Neural crest cell (in vitro differentiated cells): ENCODE measurements at regions not wholly inside any gene's neighbourhood (a gene's known extent, or its start where the extent isn't known, plus 50 kb on each side); places are given as distances from the start of the nearest gene placed in this dataset.

ENCODE experiments used
- DNase-seq: peaks from one replicate; pipeline ENCODE4 v3.0.0; 2021; ENCODE audit warnings: low read depth, mixed read lengths, low spot score
- H3K27ac Mint-ChIP-seq: one replicate; pipeline ENCODE4 v1.8.0; 2021; ENCODE audit warnings: mild to moderate bottlenecking, mixed read lengths; ENCODE audit not compliant: unreplicated experiment
- H3K27me3 Mint-ChIP-seq: 2 replicates; pipeline ENCODE4 v1.8.0; 2021; ENCODE audit warnings: low read depth, mild to moderate bottlenecking, mixed read lengths
- H3K36me3 Mint-ChIP-seq: 2 replicates; pipeline ENCODE4 v1.8.0; 2021; ENCODE audit warnings: low read depth, mild to moderate bottlenecking, mixed read lengths
- H3K4me1 Mint-ChIP-seq: 2 replicates; pipeline ENCODE4 v1.8.0; 2021; ENCODE audit warnings: mixed read lengths
- H3K4me3 Mint-ChIP-seq: one replicate; pipeline ENCODE4 v1.8.0; 2021; ENCODE audit warnings: mild to moderate bottlenecking, mixed read lengths
- H3K9me3 Mint-ChIP-seq: 2 replicates; pipeline ENCODE4 v1.8.0; 2021; ENCODE audit warnings: mixed read lengths
- CTCF ChIP-seq: fragments of 200-600 bp; sonication (generic); conservative IDR thresholded peaks from 2 replicates; pipeline ENCODE4 v1.5.0; 2021; ENCODE audit warnings: antibody characterized with exemption, mild to moderate bottlenecking

- no peaks in the 10 kb centered on the region for H3K36me3 Mint-ChIP-seq
- H3K27ac Mint-ChIP-seq, result no peak overlapping the region
- H3K9me3 Mint-ChIP-seq, result peaks cover 5% of the 10 kb centered on the region
- TF ChIP-seq CTCF, result no peak
- H3K4me3 Mint-ChIP-seq, result no peak overlapping the region
- DNase-seq, result no peak
- no peaks in the 10 kb centered on the region for H3K27me3 Mint-ChIP-seq
- no peaks in the 10 kb centered on the region for H3K4me1 Mint-ChIP-seq
These were observed 248.2 kb upstream of the KCNMB2 start for GRCh38 chr3:178288074-178288473.

GRCh38 chr3:178289544-178290160, 246.6 kb upstream of the KCNMB2 start:
- no peak overlapping the region for H3K4me3 Mint-ChIP-seq
- H3K27me3 Mint-ChIP-seq, result no peaks in the 10 kb centered on the region
- H3K27ac Mint-ChIP-seq, result no peak overlapping the region
- H3K9me3 Mint-ChIP-seq, result peaks cover 5% of the 10 kb centered on the region
- DNase-seq, result no peak
- H3K36me3 Mint-ChIP-seq, result no peaks in the 10 kb centered on the region
- H3K4me1 Mint-ChIP-seq, result no peaks in the 10 kb centered on the region
- TF ChIP-seq CTCF, result no peak

- Mint-ChIP-seq H3K27me3 (no peaks in the 10 kb centered on the region), H3K4me1 (no peaks in the 10 kb centered on the region), H3K27ac (no peak overlapping the region), H3K36me3 (no peaks in the 10 kb centered on the region), H3K4me3 (no peak overlapping the region), H3K9me3 (peaks cover 5% of the 10 kb centered on the region)
- DNase-seq, result no peak
- no peak for TF ChIP-seq CTCF
These were observed 244.5 kb upstream of the KCNMB2 start for GRCh38 chr3:178291574-178292370.

GRCh38 chr3:178295292-178295912, 240.8 kb upstream of the KCNMB2 start:
- H3K27ac Mint-ChIP-seq, result no peak overlapping the region
- H3K27me3 Mint-ChIP-seq, result no peaks in the 10 kb centered on the region
- no peaks in the 10 kb centered on the region for H3K9me3 Mint-ChIP-seq
- TF ChIP-seq CTCF, result no peak
- H3K4me3 Mint-ChIP-seq, result no peak overlapping the region
- H3K4me1 Mint-ChIP-seq, result peaks cover 7% of the 10 kb centered on the region
- no peaks in the 10 kb centered on the region for H3K36me3 Mint-ChIP-seq
- DNase-seq, result no peak

- Mint-ChIP-seq H3K4me1 (peaks cover 11% of the 10 kb centered on the region), H3K9me3 (no peaks in the 10 kb centered on the region), H3K4me3 (no peak overlapping the region), H3K36me3 (no peaks in the 10 kb centered on the region), H3K27ac (no peak overlapping the region), H3K27me3 (no peaks in the 10 kb centered on the region)
- DNase-seq, result no peak
- TF ChIP-seq CTCF, result no peak
These were observed 239.0 kb upstream of the KCNMB2 start for GRCh38 chr3:178297199-178297598.
